ENCODE measurements at regions not wholly inside any gene's neighbourhood (a gene's known extent, or its start where the extent isn't known, plus 50 kb on each side); places are given as distances from the start of the nearest gene placed in this dataset.

- TF ChIP-seq, protein P1, sequence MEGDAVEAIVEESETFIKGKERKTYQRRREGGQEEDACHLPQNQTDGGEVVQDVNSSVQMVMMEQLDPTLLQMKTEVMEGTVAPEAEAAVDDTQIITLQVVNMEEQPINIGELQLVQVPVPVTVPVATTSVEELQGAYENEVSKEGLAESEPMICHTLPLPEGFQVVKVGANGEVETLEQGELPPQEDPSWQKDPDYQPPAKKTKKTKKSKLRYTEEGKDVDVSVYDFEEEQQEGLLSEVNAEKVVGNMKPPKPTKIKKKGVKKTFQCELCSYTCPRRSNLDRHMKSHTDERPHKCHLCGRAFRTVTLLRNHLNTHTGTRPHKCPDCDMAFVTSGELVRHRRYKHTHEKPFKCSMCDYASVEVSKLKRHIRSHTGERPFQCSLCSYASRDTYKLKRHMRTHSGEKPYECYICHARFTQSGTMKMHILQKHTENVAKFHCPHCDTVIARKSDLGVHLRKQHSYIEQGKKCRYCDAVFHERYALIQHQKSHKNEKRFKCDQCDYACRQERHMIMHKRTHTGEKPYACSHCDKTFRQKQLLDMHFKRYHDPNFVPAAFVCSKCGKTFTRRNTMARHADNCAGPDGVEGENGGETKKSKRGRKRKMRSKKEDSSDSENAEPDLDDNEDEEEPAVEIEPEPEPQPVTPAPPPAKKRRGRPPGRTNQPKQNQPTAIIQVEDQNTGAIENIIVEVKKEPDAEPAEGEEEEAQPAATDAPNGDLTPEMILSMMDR (IDR thresholded peaks at IDR 0.05), result peak in 2 of 3 experiments; percentile 28 to 67
- no peak for TF ChIP-seq POLR2A (IDR thresholded peaks at IDR 0.05)
Measured at GRCh38 chr4:187606581-187606980, 389.0 kb upstream of the ZFP42 start.
